ENCODE measurements at regions not wholly inside any gene's neighbourhood (a gene's known extent, or its start where the extent isn't known, plus 50 kb on each side); places are given as distances from the start of the nearest gene placed in this dataset.

GRCh38 chr1:242873661-242874060, 349.2 kb upstream of the PLD5 start:
- H2BK120ac ChIP-seq (ENCODE audit: low read depth, low read length), result no peak overlapping the region
- no peak overlapping the region for H4K91ac ChIP-seq (ENCODE audit: low read depth, low read length, poor library complexity)
- no peak overlapping the region for H3K14ac ChIP-seq (ENCODE audit: low read length)
- no peak overlapping the region for H4K8ac ChIP-seq (ENCODE audit: low read depth, low read length)
- WGBS, 2 donors (ENCODE audit: extremely low coverage in 2 of 2, insufficient read length in 2 of 2, insufficient replicate concordance in 1 of 2), result no CpG with 5 or more reads among the region's 1 CpG
- no peak overlapping the region for H3K9ac ChIP-seq (ENCODE audit: low read depth, low read length, poor library complexity)
- no peak overlapping the region for H3K27ac ChIP-seq (replicated peaks; ENCODE audit: low read length)
- H3K79me1 ChIP-seq (ENCODE audit: low read depth, low read length), result no peaks in the 10 kb centered on the region
- H3K23ac ChIP-seq (ENCODE audit: low read depth, low read length, poor library complexity), result no peak overlapping the region
- H3K27me3 ChIP-seq (ENCODE audit: control insufficient read depth in 3 of 3, insufficient read depth in 3 of 3, low read depth in 1 of 3, low read length in 3 of 3), result no peaks in the 10 kb centered on the region
- peaks cover 0 to 5% of the 10 kb centered on the region in 2 donors for H3K4me1 ChIP-seq (ENCODE audit: control insufficient read depth in 2 of 2, insufficient read depth in 1 of 2, low read depth in 1 of 2, low read length in 2 of 2)
- no peak overlapping the region for H2BK5ac ChIP-seq (ENCODE audit: low read length)
- no peak overlapping the region for H2AFZ ChIP-seq (ENCODE audit: low read length)
- DNase-seq (ENCODE audit: low spot score), result no peak
- H2AK5ac ChIP-seq (ENCODE audit: low read depth, low read length), result no peak overlapping the region
- no peak overlapping the region for H2BK15ac ChIP-seq (ENCODE audit: low read length)
- no peak overlapping the region for H3K4ac ChIP-seq (ENCODE audit: low read length)
- no peak overlapping the region for H3K18ac ChIP-seq (ENCODE audit: low read length)
- H3K9me3 ChIP-seq (replicated peaks in 1 of 2; ENCODE audit: control insufficient read depth in 2 of 2, insufficient read depth in 1 of 2, low read depth in 1 of 2, low read length in 2 of 2), result no peaks in the 10 kb centered on the region
- H3K4me2 ChIP-seq (ENCODE audit: insufficient read depth, low read length, poor library complexity, severe bottlenecking), result no peak overlapping the region
- no peak overlapping the region for H3K4me3 ChIP-seq (ENCODE audit: low read length in 2 of 2)
- no peaks in the 10 kb centered on the region for H3K36me3 ChIP-seq (replicated peaks in 1 of 2; ENCODE audit: control insufficient read depth in 2 of 2, insufficient read depth in 2 of 2, low read length in 2 of 2)
- no peak overlapping the region for H2BK12ac ChIP-seq (ENCODE audit: low read length)

- WGBS, 2 donors (ENCODE audit: extremely low coverage in 2 of 2, insufficient read length in 2 of 2, insufficient replicate concordance in 1 of 2), result no CpG with 5 or more reads among the region's 5 CpGs
- no peak overlapping the region for H2AFZ ChIP-seq (ENCODE audit: low read length)
- no peak overlapping the region for H3K23ac ChIP-seq (ENCODE audit: low read depth, low read length, poor library complexity)
- H3K18ac ChIP-seq (ENCODE audit: low read length), result no peak overlapping the region
- H3K27me3 ChIP-seq (ENCODE audit: control insufficient read depth in 3 of 3, insufficient read depth in 3 of 3, low read depth in 1 of 3, low read length in 3 of 3), result no peaks in the 10 kb centered on the region
- no peak overlapping the region for H3K4me3 ChIP-seq (ENCODE audit: low read length in 2 of 2)
- no peak overlapping the region for H3K4ac ChIP-seq (ENCODE audit: low read length)
- peaks cover 0 to 5% of the 10 kb centered on the region in 2 donors for H3K4me1 ChIP-seq (ENCODE audit: control insufficient read depth in 2 of 2, insufficient read depth in 1 of 2, low read depth in 1 of 2, low read length in 2 of 2)
- H3K27ac ChIP-seq (replicated peaks; ENCODE audit: low read length), result no peak overlapping the region
- no peak overlapping the region for H3K14ac ChIP-seq (ENCODE audit: low read length)
- H3K79me1 ChIP-seq (ENCODE audit: low read depth, low read length), result no peaks in the 10 kb centered on the region
- H2AK5ac ChIP-seq (ENCODE audit: low read depth, low read length), result no peak overlapping the region
- H4K8ac ChIP-seq (ENCODE audit: low read depth, low read length), result no peak overlapping the region
- H3K4me2 ChIP-seq (ENCODE audit: insufficient read depth, low read length, poor library complexity, severe bottlenecking), result no peak overlapping the region
- H3K9ac ChIP-seq (ENCODE audit: low read depth, low read length, poor library complexity), result no peak overlapping the region
- no peak for DNase-seq (ENCODE audit: low spot score)
- H3K9me3 ChIP-seq (replicated peaks in 1 of 2; ENCODE audit: control insufficient read depth in 2 of 2, insufficient read depth in 1 of 2, low read depth in 1 of 2, low read length in 2 of 2), result no peaks in the 10 kb centered on the region
- no peak overlapping the region for H2BK15ac ChIP-seq (ENCODE audit: low read length)
- H4K91ac ChIP-seq (ENCODE audit: low read depth, low read length, poor library complexity), result no peak overlapping the region
- H2BK120ac ChIP-seq (ENCODE audit: low read depth, low read length), result no peak overlapping the region
- H2BK12ac ChIP-seq (ENCODE audit: low read length), result no peak overlapping the region
- H3K36me3 ChIP-seq (replicated peaks in 1 of 2; ENCODE audit: control insufficient read depth in 2 of 2, insufficient read depth in 2 of 2, low read length in 2 of 2), result no peaks in the 10 kb centered on the region
- H2BK5ac ChIP-seq (ENCODE audit: low read length), result no peak overlapping the region
Observed at GRCh38 chr1:242872521-242872920, 348.0 kb upstream of the PLD5 start.

GRCh38 chr1:242871471-242872030, 347.1 kb upstream of the PLD5 start:
- Histone ChIP-seq H3K4ac (ENCODE audit: low read length) (no peak overlapping the region), H4K91ac (ENCODE audit: low read depth, low read length, poor library complexity) (no peak overlapping the region), H3K27me3 (ENCODE audit: control insufficient read depth in 3 of 3, insufficient read depth in 3 of 3, low read depth in 1 of 3, low read length in 3 of 3) (no peaks in the 10 kb centered on the region), H2BK15ac (ENCODE audit: low read length) (no peak overlapping the region), H3K14ac (ENCODE audit: low read length) (no peak overlapping the region), H2AK5ac (ENCODE audit: low read depth, low read length) (no peak overlapping the region), H3K9me3 (replicated peaks in 1 of 2; ENCODE audit: control insufficient read depth in 2 of 2, insufficient read depth in 1 of 2, low read depth in 1 of 2, low read length in 2 of 2) (no peaks in the 10 kb centered on the region), H3K4me3 (ENCODE audit: low read length in 2 of 2) (no peak overlapping the region), H2BK5ac (ENCODE audit: low read length) (no peak overlapping the region), H3K36me3 (replicated peaks in 1 of 2; ENCODE audit: control insufficient read depth in 2 of 2, insufficient read depth in 2 of 2, low read length in 2 of 2) (no peaks in the 10 kb centered on the region), H3K23ac (ENCODE audit: low read depth, low read length, poor library complexity) (no peak overlapping the region), H3K27ac (replicated peaks; ENCODE audit: low read length) (no peak overlapping the region), H2BK12ac (ENCODE audit: low read length) (no peak overlapping the region), H2BK120ac (ENCODE audit: low read depth, low read length) (no peak overlapping the region), H3K18ac (ENCODE audit: low read length) (no peak overlapping the region), H3K4me1 (ENCODE audit: control insufficient read depth in 2 of 2, insufficient read depth in 1 of 2, low read depth in 1 of 2, low read length in 2 of 2) (peaks cover 0 to 3% of the 10 kb centered on the region in 2 donors), H4K8ac (ENCODE audit: low read depth, low read length) (no peak overlapping the region), H2AFZ (ENCODE audit: low read length) (no peak overlapping the region), H3K79me1 (ENCODE audit: low read depth, low read length) (no peaks in the 10 kb centered on the region), H3K9ac (ENCODE audit: low read depth, low read length, poor library complexity) (no peak overlapping the region), H3K4me2 (ENCODE audit: insufficient read depth, low read length, poor library complexity, severe bottlenecking) (no peak overlapping the region)
- no peak for DNase-seq (ENCODE audit: low spot score)
- no CpG with 5 or more reads among the region's 5 CpGs for WGBS, 2 donors (ENCODE audit: extremely low coverage in 2 of 2, insufficient read length in 2 of 2, insufficient replicate concordance in 1 of 2)

- H3K4me1 ChIP-seq (ENCODE audit: control insufficient read depth in 2 of 2, insufficient read depth in 1 of 2, low read depth in 1 of 2, low read length in 2 of 2), result peaks cover 0 to 3% of the 10 kb centered on the region in 2 donors
- H3K27ac ChIP-seq (replicated peaks; ENCODE audit: low read length), result no peak overlapping the region
- no peaks in the 10 kb centered on the region for H3K27me3 ChIP-seq (ENCODE audit: control insufficient read depth in 3 of 3, insufficient read depth in 3 of 3, low read depth in 1 of 3, low read length in 3 of 3)
- H3K9ac ChIP-seq (ENCODE audit: low read depth, low read length, poor library complexity), result no peak overlapping the region
- H3K23ac ChIP-seq (ENCODE audit: low read depth, low read length, poor library complexity), result no peak overlapping the region
- no peaks in the 10 kb centered on the region for H3K79me1 ChIP-seq (ENCODE audit: low read depth, low read length)
- no peak overlapping the region for H3K18ac ChIP-seq (ENCODE audit: low read length)
- no peak overlapping the region for H3K4me3 ChIP-seq (ENCODE audit: low read length in 2 of 2)
- H3K14ac ChIP-seq (ENCODE audit: low read length), result no peak overlapping the region
- DNase-seq (ENCODE audit: low spot score), result no peak
- H3K4me2 ChIP-seq (ENCODE audit: insufficient read depth, low read length, poor library complexity, severe bottlenecking), result no peak overlapping the region
- no peak overlapping the region for H2AK5ac ChIP-seq (ENCODE audit: low read depth, low read length)
- no peak overlapping the region for H2BK120ac ChIP-seq (ENCODE audit: low read depth, low read length)
- no peak overlapping the region for H2BK15ac ChIP-seq (ENCODE audit: low read length)
- no peak overlapping the region for H4K91ac ChIP-seq (ENCODE audit: low read depth, low read length, poor library complexity)
- no peak overlapping the region for H2AFZ ChIP-seq (ENCODE audit: low read length)
- H3K4ac ChIP-seq (ENCODE audit: low read length), result no peak overlapping the region
- no peaks in the 10 kb centered on the region for H3K36me3 ChIP-seq (replicated peaks in 1 of 2; ENCODE audit: control insufficient read depth in 2 of 2, insufficient read depth in 2 of 2, low read length in 2 of 2)
- no peak overlapping the region for H2BK5ac ChIP-seq (ENCODE audit: low read length)
- H4K8ac ChIP-seq (ENCODE audit: low read depth, low read length), result no peak overlapping the region
- no peak overlapping the region for H2BK12ac ChIP-seq (ENCODE audit: low read length)
- H3K9me3 ChIP-seq (replicated peaks in 1 of 2; ENCODE audit: control insufficient read depth in 2 of 2, insufficient read depth in 1 of 2, low read depth in 1 of 2, low read length in 2 of 2), result no peaks in the 10 kb centered on the region
Observed at GRCh38 chr1:242870966-242871365, 346.5 kb upstream of the PLD5 start.
